GM18951 (cell line): ENCODE measurements at regions not wholly inside any gene's neighbourhood (a gene's known extent, or its start where the extent isn't known, plus 50 kb on each side); places are given as distances from the start of the nearest gene placed in this dataset.

Source experiments
- POLR2A ChIP-seq: IDR thresholded peaks from 4 replicates; pipeline ENCODE4 v1.6.1; 2011; ENCODE audit warnings: mild to moderate bottlenecking; ENCODE audit not compliant: insufficient read length, insufficient read depth; ENCODE audit errors: extremely low read depth
- in situ Hi-C: fragments of 300-500 bp; cut with MboI; formaldehyde crosslinking; loops from one replicate; pipeline ENCODE4 v1.12.0; 2022; ENCODE audit warnings: low sequenced_read_pairs, mixed read lengths, inconsistent platforms; ENCODE audit not compliant: unreplicated experiment

- TF ChIP-seq POLR2A = no peak
- in situ Hi-C loops = no loop called here
Observed at GRCh38 chr13:22517544-22517943, 663.2 kb upstream of the SGCG start.

GRCh38 chr13:22536851-22537250, 643.9 kb upstream of the SGCG start:
- in situ Hi-C loops = no loop called here
- no peak for TF ChIP-seq POLR2A

GRCh38 chr13:22538400-22538799, 642.4 kb upstream of the SGCG start:
- TF ChIP-seq POLR2A = no peak

GRCh38 chr13:22549126-22549525, 631.7 kb upstream of the SGCG start:
- in situ Hi-C loops = no loop called here
- no peak for TF ChIP-seq POLR2A

More at GRCh38 chr13:22538400-22538799, 642.4 kb upstream of the SGCG start:
- in situ Hi-C loops = no loop called here

- in situ Hi-C loops = no loop called here
- TF ChIP-seq POLR2A = no peak
Observed at GRCh38 chr13:22561581-22561980, 619.2 kb upstream of the SGCG start.

- no peak for TF ChIP-seq POLR2A
- in situ Hi-C loops = no loop called here
Observed at GRCh38 chr13:22562116-22562515, 618.7 kb upstream of the SGCG start.

- in situ Hi-C loops = no loop called here
- no peak for TF ChIP-seq POLR2A
Observed at GRCh38 chr13:22563272-22563671, 617.5 kb upstream of the SGCG start.

- in situ Hi-C loops = no loop called here
- TF ChIP-seq POLR2A = no peak
Observed at GRCh38 chr13:22569811-22570210, 611.0 kb upstream of the SGCG start.

- in situ Hi-C loops = no loop called here
- no peak for TF ChIP-seq POLR2A
Observed at GRCh38 chr13:22589880-22590279, 590.9 kb upstream of the SGCG start.

- in situ Hi-C loops = no loop called here
- TF ChIP-seq POLR2A = no peak
Observed at GRCh38 chr13:22592515-22592914, 588.3 kb upstream of the SGCG start.

- no peak for TF ChIP-seq POLR2A
- in situ Hi-C loops = no loop called here
Observed at GRCh38 chr13:22594041-22594440, 586.7 kb upstream of the SGCG start.

GRCh38 chr13:22596171-22596863, 584.5 kb upstream of the SGCG start:
- in situ Hi-C loops = no loop called here

GRCh38 chr13:22599156-22599555, 581.6 kb upstream of the SGCG start:
- TF ChIP-seq POLR2A = no peak
- in situ Hi-C loops = no loop called here

More at GRCh38 chr13:22596171-22596863, 584.5 kb upstream of the SGCG start:
- TF ChIP-seq POLR2A = no peak

- TF ChIP-seq POLR2A = no peak
- in situ Hi-C loops = no loop called here
Observed at GRCh38 chr13:22618002-22618401, 562.8 kb upstream of the SGCG start.

- no peak for TF ChIP-seq POLR2A
- in situ Hi-C loops = no loop called here
Observed at GRCh38 chr13:22625691-22626090, 555.1 kb upstream of the SGCG start.

GRCh38 chr13:22629374-22629773, 551.4 kb upstream of the SGCG start:
- in situ Hi-C loops = no loop called here
- no peak for TF ChIP-seq POLR2A
